Breast epithelium (tissue), 3 donors: ENCODE measurements at regions not wholly inside any gene's neighbourhood (a gene's known extent, or its start where the extent isn't known, plus 50 kb on each side); places are given as distances from the start of the nearest gene placed in this dataset.

ENCODE experiments used
- POLR2AphosphoS5 ChIP-seq, 3 donors: sonication (generic); formaldehyde crosslinking; IDR thresholded peaks; one replicate each; pipeline ENCODE4 v1.6.1; 2017; ENCODE audit warnings: antibody characterized with exemption in 3 of 3
- TF ChIP-seq, protein P1 (sequence below), 3 donors: fragments of 450-650 bp; IDR thresholded peaks; one replicate each; pipeline ENCODE4 v1.5.1; 2016 to 2017; ENCODE audit warnings: antibody characterized with exemption in 3 of 3, mild to moderate bottlenecking in 3 of 3, moderate library complexity in 3 of 3

DNA sequence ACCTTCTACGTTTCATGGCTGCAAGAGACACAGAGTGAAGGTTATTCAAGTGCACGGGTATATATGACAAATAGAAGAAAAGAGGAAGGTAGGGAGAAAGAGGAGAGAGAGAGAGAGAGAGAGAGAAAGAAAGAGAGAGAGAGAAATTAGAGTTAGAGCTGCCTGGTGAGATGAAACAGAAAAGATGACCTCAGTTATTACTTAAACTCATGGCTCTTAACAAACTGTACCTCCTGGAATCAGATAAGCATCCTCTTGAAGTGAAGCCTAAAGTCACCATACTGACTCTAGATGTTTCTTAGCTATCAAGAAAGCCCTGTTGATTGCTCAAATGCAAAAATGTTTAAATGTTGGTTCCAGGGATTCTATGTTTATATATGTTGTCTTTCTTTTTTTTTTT, 597.7 kb upstream of the ZP4 start:
- TF ChIP-seq POLR2AphosphoS5 (IDR thresholded peaks at IDR 0.05) = no peak
- TF ChIP-seq, protein P1, sequence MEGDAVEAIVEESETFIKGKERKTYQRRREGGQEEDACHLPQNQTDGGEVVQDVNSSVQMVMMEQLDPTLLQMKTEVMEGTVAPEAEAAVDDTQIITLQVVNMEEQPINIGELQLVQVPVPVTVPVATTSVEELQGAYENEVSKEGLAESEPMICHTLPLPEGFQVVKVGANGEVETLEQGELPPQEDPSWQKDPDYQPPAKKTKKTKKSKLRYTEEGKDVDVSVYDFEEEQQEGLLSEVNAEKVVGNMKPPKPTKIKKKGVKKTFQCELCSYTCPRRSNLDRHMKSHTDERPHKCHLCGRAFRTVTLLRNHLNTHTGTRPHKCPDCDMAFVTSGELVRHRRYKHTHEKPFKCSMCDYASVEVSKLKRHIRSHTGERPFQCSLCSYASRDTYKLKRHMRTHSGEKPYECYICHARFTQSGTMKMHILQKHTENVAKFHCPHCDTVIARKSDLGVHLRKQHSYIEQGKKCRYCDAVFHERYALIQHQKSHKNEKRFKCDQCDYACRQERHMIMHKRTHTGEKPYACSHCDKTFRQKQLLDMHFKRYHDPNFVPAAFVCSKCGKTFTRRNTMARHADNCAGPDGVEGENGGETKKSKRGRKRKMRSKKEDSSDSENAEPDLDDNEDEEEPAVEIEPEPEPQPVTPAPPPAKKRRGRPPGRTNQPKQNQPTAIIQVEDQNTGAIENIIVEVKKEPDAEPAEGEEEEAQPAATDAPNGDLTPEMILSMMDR (IDR thresholded peaks at IDR 0.05) = no peak
